ENCODE measurements at regions not wholly inside any gene's neighbourhood (a gene's known extent, or its start where the extent isn't known, plus 50 kb on each side); places are given as distances from the start of the nearest gene placed in this dataset.
"Not testable (repeated sequence)": the region's sequence is repeated elsewhere in the genome, so short reads cannot be mapped to it uniquely, and the experiment has no call there.

- H3K4me3 Mint-ChIP-seq, result no peak overlapping the region
- H3K27ac Mint-ChIP-seq, result no peak overlapping the region
- peaks cover 28% of the 10 kb centered on the region for H3K27me3 Mint-ChIP-seq (ENCODE audit: low read depth)
- TF ChIP-seq CTCF (IDR thresholded peaks at IDR 0.05; ENCODE audit: unreplicated experiment), result no peak
- H3K4me1 Mint-ChIP-seq, result no peaks in the 10 kb centered on the region
- no peaks in the 10 kb centered on the region for H3K36me3 Mint-ChIP-seq
- no peaks in the 10 kb centered on the region for H3K9me3 Mint-ChIP-seq
- DNase-seq (ENCODE audit: low spot score in 2 of 2, unreplicated experiment in 2 of 2), result no peak
These were observed 112.3 kb upstream of the GDNF start for GRCh38 chr5:37951946-37952721.

GRCh38 chr5:37950436-37950835, 110.6 kb upstream of the GDNF start:
- Mint-ChIP-seq H3K27me3 (ENCODE audit: low read depth) (peaks cover 32% of the 10 kb centered on the region), H3K27ac (no peak overlapping the region), H3K36me3 (no peaks in the 10 kb centered on the region), H3K9me3 (no peaks in the 10 kb centered on the region), H3K4me3 (no peak overlapping the region), H3K4me1 (no peaks in the 10 kb centered on the region)
- DNase-seq (ENCODE audit: low spot score in 2 of 2, unreplicated experiment in 2 of 2), result no peak
- TF ChIP-seq CTCF (IDR thresholded peaks at IDR 0.05; ENCODE audit: unreplicated experiment), result no peak

- peaks cover 34% of the 10 kb centered on the region for H3K27me3 Mint-ChIP-seq (ENCODE audit: low read depth)
- no peaks in the 10 kb centered on the region for H3K36me3 Mint-ChIP-seq
- no peak for DNase-seq (ENCODE audit: low spot score in 2 of 2, unreplicated experiment in 2 of 2)
- peaks cover 12% of the 10 kb centered on the region for H3K4me1 Mint-ChIP-seq
- H3K9me3 Mint-ChIP-seq, result no peaks in the 10 kb centered on the region
- no peak overlapping the region for H3K27ac Mint-ChIP-seq
- no peak overlapping the region for H3K4me3 Mint-ChIP-seq
- TF ChIP-seq CTCF (IDR thresholded peaks at IDR 0.05; ENCODE audit: unreplicated experiment), result no peak
These were observed 105.6 kb upstream of the GDNF start for GRCh38 chr5:37945446-37945845.

GRCh38 chr5:37943136-37943535, 103.3 kb upstream of the GDNF start:
- DNase-seq (ENCODE audit: low spot score in 2 of 2, unreplicated experiment in 2 of 2); H3K4me3 Mint-ChIP-seq; H3K27ac Mint-ChIP-seq; H3K9me3 Mint-ChIP-seq; H3K36me3 Mint-ChIP-seq: not testable (repeated sequence)
- Mint-ChIP-seq H3K27me3 (ENCODE audit: low read depth) (peaks cover 21% of the 10 kb centered on the region), H3K4me1 (peaks cover 12% of the 10 kb centered on the region)

GRCh38 chr5:37940931-37941623, 101.2 kb upstream of the GDNF start:
- DNase-seq (ENCODE audit: low spot score in 2 of 2, unreplicated experiment in 2 of 2), result no peak
- no peaks in the 10 kb centered on the region for H3K36me3 Mint-ChIP-seq
- no peak for TF ChIP-seq CTCF (IDR thresholded peaks at IDR 0.05; ENCODE audit: unreplicated experiment)
- H3K27ac Mint-ChIP-seq, result no peak overlapping the region
- peaks cover 19% of the 10 kb centered on the region for H3K27me3 Mint-ChIP-seq (ENCODE audit: low read depth)
- peaks cover 13% of the 10 kb centered on the region for H3K9me3 Mint-ChIP-seq
- H3K4me1 Mint-ChIP-seq, result peaks cover 12% of the 10 kb centered on the region
- no peak overlapping the region for H3K4me3 Mint-ChIP-seq

- Mint-ChIP-seq H3K4me3 (no peak overlapping the region), H3K36me3 (no peaks in the 10 kb centered on the region), H3K9me3 (peaks cover 16% of the 10 kb centered on the region), H3K27ac (no peak overlapping the region), H3K4me1 (peaks cover 12% of the 10 kb centered on the region), H3K27me3 (ENCODE audit: low read depth) (peaks cover 35% of the 10 kb centered on the region)
- TF ChIP-seq CTCF (IDR thresholded peaks at IDR 0.05; ENCODE audit: unreplicated experiment), result no peak
- no peak for DNase-seq (ENCODE audit: low spot score in 2 of 2, unreplicated experiment in 2 of 2)
These were observed 99.0 kb upstream of the GDNF start for GRCh38 chr5:37938861-37939260.

Measured in mesothelial cell of epicardium (in vitro differentiated cells).